CD14-positive monocyte (primary cell): ENCODE measurements at regions not wholly inside any gene's neighbourhood (a gene's known extent, or its start where the extent isn't known, plus 50 kb on each side); places are given as distances from the start of the nearest gene placed in this dataset.

Experiments
- DNase-seq, 3 donors: peaks; one replicate each; pipeline ENCODE4 v3.0.0-alpha.2; 2011 to 2022
- H2AFZ ChIP-seq: 2 replicates; pipeline ENCODE4 v1.6.0; 2012; ENCODE audit warnings: mild to moderate bottlenecking, low read depth, low read length, inconsistent platforms; ENCODE audit not compliant: insufficient read depth, poor library complexity, severe bottlenecking
- H3K27ac ChIP-seq, 2 donors: 1 replicate in 1 of 2; 2 replicates in 1 of 2; pipeline ENCODE4 v1.5.1; 2012 to 2013; ENCODE audit warnings: low read length in 2 of 2, control low read depth in 1 of 2, inconsistent platforms in 1 of 2, low read depth in 1 of 2, mild to moderate bottlenecking in 1 of 2
- H3K27me3 ChIP-seq, 2 donors: one replicate each; pipeline versions ENCODE4 v1.6.0 to v1.6.1; 2011 to 2013; ENCODE audit warnings: low read length in 2 of 2; ENCODE audit not compliant: control insufficient read depth in 2 of 2, insufficient read depth in 2 of 2
- H3K36me3 ChIP-seq, 2 donors: replicated peaks in 1 of 2; 1 replicate in 1 of 2; 2 replicates in 1 of 2; pipeline versions ENCODE4 v1.5.1 to v1.6.1; 2012 to 2013; ENCODE audit warnings: low read length in 2 of 2, control low read depth in 1 of 2, inconsistent platforms in 1 of 2, mild to moderate bottlenecking in 1 of 2; ENCODE audit not compliant: insufficient read depth in 2 of 2, control insufficient read depth in 1 of 2
- H3K4me1 ChIP-seq, 2 donors: 1 replicate in 1 of 2; 2 replicates in 1 of 2; pipeline versions ENCODE4 v1.5.1 to v1.6.1; 2012 to 2013; ENCODE audit warnings: low read length in 2 of 2, control low read depth in 1 of 2, inconsistent platforms in 1 of 2, mild to moderate bottlenecking in 1 of 2, moderate library complexity in 1 of 2; ENCODE audit not compliant: insufficient read depth in 2 of 2, control insufficient read depth in 1 of 2
- H3K4me2 ChIP-seq: replicated peaks from 2 replicates; pipeline ENCODE3; 2012; ENCODE audit warnings: low read length, moderate library complexity, mild to moderate bottlenecking; ENCODE audit not compliant: poor library complexity, severe bottlenecking; ENCODE audit errors: extremely low read depth
- H3K4me3 ChIP-seq, 3 experiments: fragments of 200-600 bp in 1 of 3; sonication (generic) in 1 of 3; replicated peaks in 1 of 3; 1 replicate in 2 of 3; 2 replicates in 1 of 3; pipeline ENCODE4 v1.5.1; 2011 to 2013; ENCODE audit warnings: low read length in 3 of 3, mild to moderate bottlenecking in 3 of 3, control low read depth in 2 of 3, low read depth in 2 of 3, inconsistent platforms in 1 of 3, moderate library complexity in 1 of 3
- H3K79me2 ChIP-seq: 2 replicates; pipeline ENCODE4 v1.6.0; 2012; ENCODE audit warnings: mild to moderate bottlenecking, control low read depth, inconsistent platforms, low read length, moderate library complexity; ENCODE audit not compliant: insufficient read depth
- H3K9ac ChIP-seq: 2 replicates; pipeline ENCODE4 v1.6.0; 2017; ENCODE audit warnings: low read length, mild to moderate bottlenecking; ENCODE audit not compliant: insufficient read depth, poor library complexity, severe bottlenecking
- H3K9me3 ChIP-seq, 2 donors: replicated peaks in 1 of 2; 1 replicate in 1 of 2; 2 replicates in 1 of 2; pipeline versions ENCODE4 v1.5.1 to v1.6.1; 2012 to 2013; ENCODE audit warnings: low read length in 2 of 2, control low read depth in 1 of 2; ENCODE audit not compliant: control insufficient read depth in 1 of 2, insufficient read depth in 1 of 2
- H4K20me1 ChIP-seq: 2 replicates; pipeline ENCODE4 v1.6.0; 2012; ENCODE audit warnings: mild to moderate bottlenecking, low read length, control low read depth, moderate library complexity; ENCODE audit not compliant: insufficient read depth
- H3K27ac Mint-ChIP-seq, 7 donors: one replicate each; pipeline ENCODE4 v1.8.0; 2020; ENCODE audit warnings: mild to moderate bottlenecking in 7 of 7, mixed read lengths in 7 of 7, moderate library complexity in 6 of 7, inconsistent platforms in 2 of 7
- H3K27me3 Mint-ChIP-seq, 3 donors: one replicate each; pipeline ENCODE4 v1.8.0; 2021 to 2022; ENCODE audit warnings: low read depth in 3 of 3, mild to moderate bottlenecking in 3 of 3, mixed read lengths in 3 of 3, moderate library complexity in 3 of 3, inconsistent platforms in 1 of 3
- H3K36me3 Mint-ChIP-seq, 2 donors: one replicate each; pipeline ENCODE4 v1.8.0; 2020; ENCODE audit warnings: mixed read lengths in 2 of 2, inconsistent platforms in 1 of 2, mild to moderate bottlenecking in 1 of 2
- H3K4me1 Mint-ChIP-seq: one replicate; pipeline ENCODE4 v1.8.0; 2020; ENCODE audit warnings: mild to moderate bottlenecking, mixed read lengths
- H3K4me3 Mint-ChIP-seq, 2 donors: one replicate each; pipeline ENCODE4 v1.8.0; 2020; ENCODE audit warnings: mild to moderate bottlenecking in 2 of 2, mixed read lengths in 2 of 2, moderate library complexity in 1 of 2
- H3K9me3 Mint-ChIP-seq, 7 donors: one replicate each; pipeline ENCODE4 v1.8.0; 2020 to 2022; ENCODE audit warnings: mixed read lengths in 7 of 7, mild to moderate bottlenecking in 6 of 7, moderate library complexity in 6 of 7, inconsistent platforms in 2 of 7
- WGBS: methylation state at CpG from one replicate; pipeline ENCODE4 v1.1.5; 2013; ENCODE audit warnings: missing lambda C conversion rate; ENCODE audit not compliant: insufficient coverage; 5-methylcytosine and 5-hydroxymethylcytosine counted together
- intact Hi-C, 2 donors: fragments of 100-400 bp; cut with micrococcal nuclease; formaldehyde crosslinking; loops; one replicate each; pipeline versions ENCODE4 v1.15.0 to v1.15.1; 2023
- TF ChIP-seq, protein P1 (sequence below): fragments of 200-600 bp; IDR thresholded peaks from one replicate; pipeline ENCODE4 v1.8.0; 2022; ENCODE audit warnings: antibody characterized with exemption, mild to moderate bottlenecking

DNA sequence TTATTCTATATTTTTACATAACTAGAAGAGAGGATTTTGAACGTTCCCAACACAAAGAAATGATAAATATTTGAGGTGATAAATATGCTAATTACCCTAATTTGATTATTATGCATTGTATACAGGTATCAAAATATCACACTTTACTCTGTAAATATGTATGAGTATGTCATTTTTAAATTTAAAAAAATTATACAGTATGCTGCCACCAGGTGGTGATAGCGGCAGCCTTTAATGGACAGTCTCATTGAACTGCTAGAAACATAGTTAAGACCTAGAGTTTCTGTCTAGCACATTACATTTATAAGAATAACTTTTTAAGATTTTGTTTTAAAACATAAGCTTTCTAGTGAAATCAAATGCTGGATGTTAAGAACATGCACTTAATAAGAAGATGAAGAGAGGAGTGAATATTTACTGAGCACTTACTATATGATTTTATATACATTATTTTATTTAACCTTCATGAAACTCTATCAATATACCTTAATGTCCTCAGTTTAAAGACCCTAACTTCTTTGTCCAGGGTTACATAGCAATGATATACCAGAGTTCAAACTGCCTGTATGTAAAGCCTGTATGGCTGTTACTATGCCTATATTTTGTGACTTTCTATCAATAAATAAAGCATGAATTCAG lies 207.1 kb downstream of the NUF2 start:
- H3K79me2 ChIP-seq = no peaks in the 10 kb centered on the region
- intact Hi-C loops = no loop called here
- Mint-ChIP-seq H3K27ac (no peak overlapping the region), H3K4me3 (no peak overlapping the region), H3K9me3 (peaks cover 0 to 2% (median 0%) of the 10 kb centered on the region in 7 donors), H3K4me1 (no peaks in the 10 kb centered on the region), H3K27me3 (peaks cover 0 to 10% (median 2%) of the 10 kb centered on the region in 3 donors), H3K36me3 (no peaks in the 10 kb centered on the region)
- DNase-seq = no peak
- H3K9me3 ChIP-seq = no peaks in the 10 kb centered on the region
- TF ChIP-seq, protein P1, sequence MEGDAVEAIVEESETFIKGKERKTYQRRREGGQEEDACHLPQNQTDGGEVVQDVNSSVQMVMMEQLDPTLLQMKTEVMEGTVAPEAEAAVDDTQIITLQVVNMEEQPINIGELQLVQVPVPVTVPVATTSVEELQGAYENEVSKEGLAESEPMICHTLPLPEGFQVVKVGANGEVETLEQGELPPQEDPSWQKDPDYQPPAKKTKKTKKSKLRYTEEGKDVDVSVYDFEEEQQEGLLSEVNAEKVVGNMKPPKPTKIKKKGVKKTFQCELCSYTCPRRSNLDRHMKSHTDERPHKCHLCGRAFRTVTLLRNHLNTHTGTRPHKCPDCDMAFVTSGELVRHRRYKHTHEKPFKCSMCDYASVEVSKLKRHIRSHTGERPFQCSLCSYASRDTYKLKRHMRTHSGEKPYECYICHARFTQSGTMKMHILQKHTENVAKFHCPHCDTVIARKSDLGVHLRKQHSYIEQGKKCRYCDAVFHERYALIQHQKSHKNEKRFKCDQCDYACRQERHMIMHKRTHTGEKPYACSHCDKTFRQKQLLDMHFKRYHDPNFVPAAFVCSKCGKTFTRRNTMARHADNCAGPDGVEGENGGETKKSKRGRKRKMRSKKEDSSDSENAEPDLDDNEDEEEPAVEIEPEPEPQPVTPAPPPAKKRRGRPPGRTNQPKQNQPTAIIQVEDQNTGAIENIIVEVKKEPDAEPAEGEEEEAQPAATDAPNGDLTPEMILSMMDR = peak; percentile 40
- no peak overlapping the region for H3K9ac ChIP-seq
- H3K36me3 ChIP-seq = no peaks in the 10 kb centered on the region
- H3K27me3 ChIP-seq = no peaks in the 10 kb centered on the region
- H3K4me1 ChIP-seq = no peaks in the 10 kb centered on the region
- no peak overlapping the region for H3K27ac ChIP-seq
- no peaks in the 10 kb centered on the region for H4K20me1 ChIP-seq
- WGBS = no CpG with 5 or more reads among the region's 2 CpGs
- H2AFZ ChIP-seq = no peak overlapping the region
- no peak overlapping the region for H3K4me2 ChIP-seq
- H3K4me3 ChIP-seq = no peak overlapping the region

DNA sequence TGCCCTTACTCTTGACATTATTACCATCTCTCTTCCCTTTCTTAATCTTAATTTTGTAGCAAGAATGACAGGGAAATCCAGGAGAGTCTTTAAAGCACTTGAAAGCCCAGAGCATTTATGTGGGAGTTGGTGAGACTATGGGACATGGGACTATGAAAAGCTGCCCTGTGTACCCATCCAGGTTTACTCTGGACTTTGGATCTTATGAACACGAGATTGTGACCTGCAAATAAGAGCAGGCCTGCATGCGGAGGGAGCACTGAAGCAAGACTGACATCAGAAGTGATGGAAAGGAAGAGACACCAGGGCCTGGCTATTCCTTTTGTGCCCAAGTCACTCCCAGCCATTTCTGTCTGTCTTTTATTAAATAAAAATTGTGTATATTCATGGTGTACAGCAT lies 209.6 kb downstream of the NUF2 start:
- Histone ChIP-seq H3K9ac (no peak overlapping the region), H3K36me3 (no peaks in the 10 kb centered on the region), H3K9me3 (no peaks in the 10 kb centered on the region), H3K27me3 (no peaks in the 10 kb centered on the region), H3K27ac (no peak overlapping the region), H3K4me2 (no peak overlapping the region), H3K79me2 (no peaks in the 10 kb centered on the region), H3K4me1 (no peaks in the 10 kb centered on the region), H2AFZ (no peak overlapping the region), H3K4me3 (no peak overlapping the region), H4K20me1 (no peaks in the 10 kb centered on the region)
- Mint-ChIP-seq H3K27me3 (peaks cover 0 to 7% (median 2%) of the 10 kb centered on the region in 3 donors), H3K36me3 (no peaks in the 10 kb centered on the region), H3K9me3 (peaks cover 0 to 2% (median 0%) of the 10 kb centered on the region in 7 donors), H3K27ac (no peak overlapping the region), H3K4me3 (no peak overlapping the region), H3K4me1 (peaks cover 5% of the 10 kb centered on the region)
- intact Hi-C loops = no loop called here
- TF ChIP-seq, protein P1 = no peak
- DNase-seq = no peak
- WGBS = 100% methylated on average over 1 of the region's 2 CpGs
